ENCODE measurements at regions not wholly inside any gene's neighbourhood (a gene's known extent, or its start where the extent isn't known, plus 50 kb on each side); places are given as distances from the start of the nearest gene placed in this dataset.
"Not testable (repeated sequence)": the region's sequence is repeated elsewhere in the genome, so short reads cannot be mapped to it uniquely, and the experiment has no call there.

DNA sequence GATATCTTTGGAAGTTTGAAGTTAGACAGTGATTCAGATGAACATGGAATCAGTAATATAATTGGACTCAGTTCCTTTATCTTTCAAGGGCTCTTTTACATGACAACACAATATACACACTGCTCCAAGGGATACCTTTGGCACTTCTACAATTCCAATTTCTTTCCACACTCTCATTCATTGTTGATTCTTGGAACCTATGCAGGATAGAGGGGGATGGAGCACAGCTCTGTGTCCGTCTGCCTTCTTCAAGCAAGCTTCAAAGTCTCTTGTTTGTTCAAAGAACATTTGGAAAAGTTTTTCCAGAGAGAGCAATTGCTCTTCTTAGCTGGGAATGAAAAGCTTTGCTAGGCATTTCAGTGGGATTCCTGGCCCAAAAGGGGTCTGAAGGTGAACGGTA lies 276.2 kb upstream of the ZEB2 start:
- ATAC-seq = no peak

DNA sequence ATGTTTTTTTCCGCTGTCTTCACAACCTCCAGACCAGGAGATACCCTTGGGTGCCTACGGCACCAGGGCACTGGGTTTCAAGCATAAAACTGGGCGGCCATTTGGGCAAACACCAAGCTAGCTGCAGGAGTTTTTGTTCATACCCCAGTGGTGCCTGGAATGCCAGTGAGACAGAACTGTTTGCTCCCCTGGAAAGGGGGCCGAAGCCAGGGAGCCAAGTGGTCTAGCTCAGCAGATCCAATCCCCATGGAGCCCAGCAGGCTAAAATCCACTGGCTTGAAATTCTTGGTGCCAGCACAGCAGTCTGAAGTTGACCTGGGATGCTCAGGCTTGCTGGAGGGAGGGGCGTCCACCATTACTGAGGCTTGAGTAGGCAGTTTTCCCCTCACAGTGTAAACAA lies 265.3 kb upstream of the ZEB2 start:
- ATAC-seq = no peak

DNA sequence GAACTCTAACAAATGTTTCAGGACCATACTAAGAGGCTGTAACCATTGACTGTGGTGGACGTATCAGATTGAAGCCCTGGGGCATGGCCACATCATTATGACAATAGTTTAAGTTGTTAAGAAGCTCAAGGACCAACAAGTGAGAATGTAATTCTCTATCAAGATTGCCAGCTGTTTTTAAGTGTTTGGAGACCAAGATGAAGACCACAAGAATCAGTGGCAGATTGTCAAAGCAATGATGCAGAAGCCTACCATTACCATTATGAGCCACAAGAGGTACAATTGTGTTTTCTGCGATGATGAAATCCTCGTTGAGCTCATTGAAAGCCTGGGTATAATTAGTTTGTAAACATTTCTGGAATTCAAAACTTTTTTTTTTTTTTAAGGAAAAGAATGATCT lies 261.1 kb upstream of the ZEB2 start:
- ATAC-seq = no peak

DNA sequence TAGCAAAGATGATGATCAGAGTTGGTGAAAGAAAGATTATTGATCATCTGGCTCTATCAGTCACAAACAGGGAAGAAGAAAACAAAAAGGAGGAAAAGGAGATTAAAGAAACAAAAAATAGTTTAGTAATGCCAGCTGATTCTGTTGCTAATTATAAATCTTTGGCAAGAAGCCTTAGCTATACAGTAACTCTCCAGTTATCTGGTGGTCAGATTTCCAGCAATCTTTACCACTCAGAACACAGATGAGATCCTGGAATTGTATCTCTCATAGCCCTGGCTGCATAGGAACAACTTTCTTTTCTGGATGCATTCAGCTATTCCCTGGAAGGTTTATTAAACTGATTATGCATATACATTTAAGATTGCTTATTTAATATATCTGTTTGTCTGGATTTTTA lies 256.8 kb upstream of the ZEB2 start:
- no peak for ATAC-seq

DNA sequence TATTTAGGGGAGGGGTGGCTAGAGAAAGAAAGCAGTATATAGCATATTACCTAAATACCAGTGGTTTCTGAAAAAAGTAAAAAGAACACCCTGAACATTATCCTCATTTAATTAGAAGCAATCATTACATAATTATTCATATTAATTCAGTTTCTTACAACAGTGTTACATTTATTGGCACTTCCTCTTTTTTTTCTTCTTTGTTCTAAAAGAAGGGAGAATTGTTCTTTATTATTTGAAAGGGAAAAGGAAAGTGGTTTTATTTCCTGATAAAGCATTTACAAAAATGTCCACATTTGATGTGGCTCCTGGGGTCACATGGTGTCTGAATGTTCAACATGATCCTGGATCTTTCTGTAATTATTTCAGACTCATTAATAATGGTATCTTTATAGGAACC lies 254.9 kb upstream of the ZEB2 start:
- no peak for ATAC-seq

DNA sequence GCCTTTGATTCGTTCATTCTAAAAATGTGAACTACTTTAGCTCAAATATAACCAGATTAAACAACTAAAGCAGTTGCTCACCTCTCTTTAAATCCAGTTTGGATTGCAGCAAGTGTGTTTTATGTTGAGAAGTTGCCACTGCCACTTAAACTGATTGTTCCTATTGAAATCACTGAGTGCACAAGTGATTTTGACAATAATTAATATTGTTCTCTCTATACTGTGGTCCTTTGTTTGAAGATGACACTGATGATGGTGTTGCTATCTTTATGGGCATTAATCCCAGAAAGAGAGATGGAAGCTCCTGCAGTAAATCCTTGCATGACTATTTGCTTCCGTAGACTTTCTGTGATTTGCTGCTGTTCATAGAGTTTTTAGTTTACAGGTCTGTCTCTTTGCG lies 251.4 kb upstream of the ZEB2 start:
- no peak for ATAC-seq

DNA sequence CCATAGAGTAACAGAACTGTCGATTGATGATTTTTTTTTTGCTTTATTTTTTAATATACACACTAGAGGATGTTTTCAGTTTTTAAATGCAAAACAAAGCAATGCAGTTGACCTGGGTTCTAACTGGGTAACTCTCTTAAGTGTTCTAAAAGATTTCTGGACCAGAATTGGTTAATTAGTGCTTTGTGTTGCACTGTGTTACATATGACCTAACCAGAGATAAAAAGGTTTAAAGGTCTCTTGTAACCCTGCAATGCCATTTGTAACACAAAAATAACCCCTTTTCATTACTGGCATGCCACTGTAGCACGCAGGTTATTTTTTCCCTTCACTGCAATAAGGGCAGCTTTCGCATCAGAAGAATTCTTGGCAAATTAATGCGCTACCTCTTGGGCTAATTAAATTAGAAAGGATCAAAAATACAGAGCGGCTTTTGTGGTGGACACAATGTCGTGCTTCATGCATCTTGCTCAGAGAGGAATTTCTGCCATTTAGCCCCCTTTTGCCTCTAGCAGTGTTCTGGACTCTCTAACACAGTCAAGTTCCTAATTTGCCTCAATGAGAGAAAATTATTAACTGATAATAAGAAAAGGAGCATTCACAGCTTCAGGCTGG lies 250.8 kb upstream of the ZEB2 start:
- ATAC-seq = no peak

DNA sequence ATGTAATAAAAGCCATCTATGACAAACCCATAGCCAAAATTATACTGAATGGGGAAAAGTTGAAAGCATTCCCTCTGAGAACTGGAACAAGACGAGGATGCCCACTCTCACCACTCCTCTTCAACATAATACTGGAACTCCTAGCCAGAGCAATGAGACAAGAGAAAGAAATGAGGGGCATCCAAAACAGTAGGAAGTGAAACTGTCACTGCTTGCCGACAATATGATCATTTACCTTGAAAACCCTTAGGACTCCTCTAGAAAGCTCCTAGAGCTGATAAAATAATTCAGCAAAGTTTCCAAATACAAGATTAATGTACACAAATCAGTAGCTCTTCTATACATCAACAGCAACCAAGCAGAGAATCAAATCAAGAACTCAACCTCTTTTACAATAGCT lies 241.0 kb upstream of the ZEB2 start:
- not testable (repeated sequence) for ATAC-seq

DNA sequence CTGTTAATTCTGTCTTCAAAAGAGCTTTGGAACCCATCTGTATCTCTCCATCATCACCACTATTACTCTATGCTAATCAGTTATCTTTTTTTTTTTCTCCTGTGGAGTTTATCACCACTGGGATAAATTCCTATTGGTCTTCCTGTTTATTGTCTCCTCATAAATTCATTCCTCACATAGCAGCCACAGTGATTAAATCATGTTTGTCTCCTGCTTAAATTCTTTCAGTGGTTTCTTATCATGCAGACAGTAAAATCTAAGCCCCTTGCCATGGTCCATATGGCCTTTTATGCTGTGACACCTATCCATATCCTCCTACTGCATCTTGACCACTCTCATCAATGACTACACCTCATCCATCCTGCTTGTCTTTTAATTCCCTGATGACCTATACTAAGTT lies 239.8 kb upstream of the ZEB2 start:
- ATAC-seq = no peak

DNA sequence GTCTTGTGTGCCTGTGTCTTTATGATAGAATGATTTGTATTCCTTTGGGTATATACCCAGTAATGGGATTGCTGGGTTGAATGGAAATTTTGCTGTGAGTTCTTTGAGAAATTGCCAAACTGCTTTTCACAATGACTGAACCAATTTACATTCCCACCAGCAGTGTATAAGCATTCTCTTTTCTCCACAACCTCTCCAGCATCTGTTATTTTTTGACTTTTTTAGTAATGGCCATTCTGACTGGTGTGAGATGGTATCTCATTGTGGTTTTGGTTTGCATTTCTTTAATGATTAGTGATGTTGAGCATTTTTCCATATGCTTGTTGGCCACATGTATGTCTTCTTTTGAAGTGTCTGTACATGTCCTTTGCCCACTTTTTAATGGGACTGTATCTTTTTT lies 238.3 kb upstream of the ZEB2 start:
- ATAC-seq = not testable (repeated sequence)

DNA sequence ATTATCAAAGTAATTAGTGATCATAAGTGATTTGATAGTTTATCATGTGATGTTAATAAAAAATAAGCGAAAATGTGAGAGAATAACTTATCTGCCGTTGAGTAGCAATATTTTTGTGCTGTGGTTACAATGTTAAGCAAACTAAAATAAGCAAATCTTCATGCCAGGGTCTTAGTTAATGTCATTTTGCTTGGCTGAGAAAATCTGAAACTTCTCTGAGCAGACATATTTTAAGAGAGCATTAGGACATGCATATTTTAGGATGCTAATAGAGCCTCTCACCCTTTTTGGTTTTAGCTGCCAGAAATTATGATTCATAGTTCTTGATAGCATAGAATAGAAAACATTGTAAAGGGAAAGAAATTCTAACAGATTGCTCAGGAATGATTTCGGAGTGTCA lies 233.5 kb upstream of the ZEB2 start:
- no peak for ATAC-seq

DNA sequence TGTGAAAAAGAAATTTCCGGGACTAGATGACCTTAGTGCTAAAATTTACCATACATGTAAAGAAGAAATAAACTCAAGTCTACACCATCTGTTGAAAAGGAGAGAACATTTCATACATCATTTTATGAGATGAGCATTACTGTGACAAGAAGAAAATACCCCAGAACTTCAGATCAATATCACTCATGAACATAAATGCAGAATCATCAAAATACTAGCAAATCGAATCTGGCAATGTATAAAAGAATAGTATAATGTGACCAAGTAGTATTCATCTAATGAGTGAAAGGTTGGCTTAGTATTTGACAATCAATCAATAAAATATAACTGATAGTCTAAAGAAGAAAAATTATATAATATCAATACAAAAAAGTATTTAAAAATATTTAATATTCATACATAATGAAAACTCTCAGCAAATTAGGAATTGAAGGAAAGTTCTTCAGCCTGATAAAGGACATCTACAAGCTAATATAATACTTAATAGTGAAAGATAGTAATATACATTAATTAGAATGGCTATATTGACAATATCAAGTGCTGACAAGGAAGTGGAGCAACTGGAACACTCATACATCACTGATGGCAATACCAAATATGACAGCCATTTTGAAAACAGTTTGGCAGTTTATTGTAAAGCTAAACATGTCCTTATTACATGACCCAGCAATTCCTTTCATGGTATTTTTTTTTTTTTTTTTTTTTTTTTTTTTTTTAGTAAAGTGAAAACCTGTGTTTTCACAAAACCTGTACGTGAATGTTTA lies 231.4 kb upstream of the ZEB2 start:
- ATAC-seq = no peak

DNA sequence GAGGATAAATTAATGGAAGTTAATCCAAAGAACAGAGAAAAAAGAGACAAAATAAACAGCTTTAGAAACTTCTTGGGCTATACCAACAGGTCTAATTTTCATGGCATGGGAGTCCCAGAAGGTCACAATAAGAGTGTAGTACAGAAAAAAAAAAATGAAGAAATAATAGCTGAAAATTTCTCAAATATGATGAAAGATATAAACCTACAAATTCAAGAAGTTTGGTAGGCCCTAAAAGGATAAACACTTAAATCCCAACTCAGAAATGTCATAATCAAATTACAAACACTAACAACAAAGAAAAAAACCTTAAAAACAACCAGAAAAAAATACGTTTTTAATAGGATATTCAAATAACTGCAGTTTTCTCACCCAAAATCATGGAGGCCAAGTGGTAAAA lies 229.3 kb upstream of the ZEB2 start:
- ATAC-seq = no peak

DNA sequence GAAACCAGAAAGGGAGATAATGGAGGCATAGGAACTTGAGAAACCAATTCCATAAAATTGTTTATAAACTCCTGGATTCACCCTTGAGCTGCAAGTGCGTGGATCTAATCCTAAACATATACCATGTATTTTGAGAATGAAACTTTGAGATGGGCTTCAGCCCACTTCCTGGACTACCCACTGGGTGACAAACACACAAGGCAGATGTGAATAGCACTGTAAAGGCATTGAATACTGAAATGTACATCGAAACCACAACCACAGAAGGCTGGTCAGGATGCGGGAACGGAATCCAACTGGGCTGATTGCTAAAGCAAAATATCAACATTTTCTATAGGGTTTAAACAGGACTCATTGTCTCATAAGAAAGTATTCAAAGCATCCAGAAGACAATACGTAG lies 228.5 kb upstream of the ZEB2 start:
- ATAC-seq = no peak

DNA sequence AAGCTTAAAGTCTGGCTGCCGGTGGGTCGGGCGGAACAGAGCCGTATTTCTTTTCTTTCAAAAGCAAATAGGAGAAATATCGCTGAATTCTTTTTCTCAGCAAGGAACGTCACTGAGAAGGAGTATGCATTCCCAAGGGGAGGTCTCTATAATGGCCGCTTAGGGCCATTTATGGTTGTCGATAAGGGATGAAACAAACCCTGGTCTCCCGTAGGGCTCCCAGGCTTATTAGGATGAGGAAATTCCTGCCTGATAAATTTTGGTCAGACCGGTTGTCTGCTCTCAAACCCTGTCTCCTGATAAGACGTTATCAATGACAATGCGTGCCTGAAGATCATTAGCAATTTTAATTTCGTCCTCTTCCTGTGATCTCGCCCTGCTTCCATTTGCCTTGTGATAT lies 227.7 kb upstream of the ZEB2 start:
- ATAC-seq = no peak

DNA sequence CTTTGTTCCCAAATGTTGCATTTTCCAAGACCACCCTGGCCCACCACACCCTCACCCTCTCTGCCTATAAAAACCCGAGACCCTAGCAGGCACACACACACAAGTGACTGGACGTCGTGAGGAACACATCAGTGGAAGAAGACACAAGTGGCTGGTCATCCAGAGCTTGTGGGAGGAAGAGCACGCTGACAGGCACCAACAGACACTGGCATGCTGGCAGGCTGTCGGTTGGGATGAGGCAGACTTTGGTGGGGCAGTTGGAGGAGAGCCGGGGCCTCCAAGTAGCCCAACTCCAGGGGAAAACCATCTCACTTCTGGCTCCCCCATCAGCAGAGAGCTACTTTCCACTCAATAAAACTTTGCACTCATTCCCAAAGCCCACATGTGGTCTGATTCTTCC lies 225.5 kb upstream of the ZEB2 start:
- ATAC-seq = no peak

DNA sequence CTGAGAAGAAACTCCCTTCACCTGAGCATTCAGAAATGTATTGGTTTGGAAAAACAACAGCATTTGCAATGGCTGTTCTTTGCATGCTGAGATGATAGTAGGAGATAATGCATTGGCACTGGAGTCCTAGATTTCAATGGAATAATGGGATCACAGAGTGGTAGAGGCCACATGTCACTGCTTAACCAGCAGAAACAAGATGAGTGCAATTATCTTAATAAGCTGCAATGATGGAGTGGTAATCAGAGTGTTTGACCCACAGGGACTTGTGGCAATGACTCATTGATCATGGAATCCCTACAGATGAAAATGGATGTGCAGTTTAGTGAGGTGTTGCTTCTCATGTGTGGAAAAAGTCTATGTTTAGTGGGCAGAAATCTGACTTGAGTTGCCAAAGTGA lies 218.8 kb upstream of the ZEB2 start:
- ATAC-seq = no peak

DNA sequence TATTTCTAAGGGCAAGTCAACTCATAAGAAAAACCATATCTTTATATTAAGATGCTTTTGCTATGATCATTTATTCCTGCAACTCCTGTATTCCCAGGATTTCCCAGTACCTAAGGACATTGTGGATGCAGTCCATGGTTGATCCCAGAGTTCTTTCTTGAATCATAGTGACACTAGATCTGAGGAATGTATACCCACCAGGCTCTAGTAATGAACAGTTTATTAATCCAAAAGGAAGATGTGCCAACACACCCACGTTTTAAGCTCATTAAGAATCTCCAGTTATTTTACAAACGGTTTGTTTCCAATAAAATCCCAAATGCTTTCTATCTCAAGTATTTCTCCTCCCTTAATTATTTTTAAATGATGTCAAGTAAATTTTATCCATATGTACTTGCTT lies 210.8 kb upstream of the ZEB2 start:
- no peak for ATAC-seq

DNA sequence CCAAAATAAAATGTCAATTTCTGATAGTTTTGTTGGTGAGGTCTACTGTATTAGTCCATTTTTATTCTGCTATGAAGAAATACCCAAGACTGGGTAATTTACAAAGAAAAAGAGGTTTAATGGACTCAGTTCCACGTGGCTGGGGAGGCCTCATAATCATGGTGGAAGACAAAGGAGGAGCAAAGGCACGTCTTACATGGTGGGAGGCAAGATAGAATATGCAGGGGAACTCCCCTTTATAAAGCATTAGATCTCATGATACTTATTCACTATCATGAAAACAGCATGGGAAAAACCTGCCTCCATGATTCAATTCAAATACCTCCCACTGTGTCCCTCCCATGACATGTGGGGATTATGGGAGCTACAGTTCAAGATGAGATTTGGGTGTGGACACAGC lies 204.5 kb upstream of the ZEB2 start:
- not testable (repeated sequence) for ATAC-seq

DNA sequence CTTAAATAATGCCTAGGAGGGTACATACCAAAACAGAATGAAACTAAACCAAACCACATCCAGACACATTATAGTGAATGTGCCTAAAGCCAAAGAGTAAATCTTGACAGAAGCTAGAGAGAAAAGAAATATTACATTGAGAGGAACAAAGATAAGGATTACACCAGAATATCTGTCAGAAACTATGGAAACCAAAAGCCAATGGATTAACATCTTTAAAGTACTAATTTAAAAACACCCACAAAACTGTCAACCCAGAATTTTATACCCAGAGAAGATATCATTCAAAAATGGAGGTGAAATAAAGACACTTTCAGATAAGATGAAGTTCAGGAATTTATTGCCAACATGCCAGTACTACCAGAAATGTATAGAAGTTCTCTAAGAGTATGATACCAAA lies 198.5 kb upstream of the ZEB2 start:
- ATAC-seq = no peak

DNA sequence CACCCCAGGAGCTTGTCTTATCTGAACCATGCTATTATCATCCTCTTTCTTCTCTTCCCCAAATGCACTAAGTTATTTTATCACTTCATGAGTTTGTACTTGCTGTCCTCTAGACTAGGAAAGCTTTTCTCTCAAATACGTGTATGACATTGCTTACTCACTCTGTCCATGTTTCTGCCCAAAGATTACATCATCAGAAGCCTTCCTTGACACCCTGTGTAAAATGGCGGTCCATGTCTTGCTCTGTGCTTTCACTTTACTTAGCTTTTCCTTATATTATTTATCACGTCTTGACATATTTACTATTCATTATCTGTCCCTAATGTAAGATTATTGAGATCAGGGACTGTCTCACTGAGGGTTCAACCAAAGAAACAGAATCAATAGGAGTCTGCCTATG lies 196.1 kb upstream of the ZEB2 start:
- ATAC-seq = no peak

DNA sequence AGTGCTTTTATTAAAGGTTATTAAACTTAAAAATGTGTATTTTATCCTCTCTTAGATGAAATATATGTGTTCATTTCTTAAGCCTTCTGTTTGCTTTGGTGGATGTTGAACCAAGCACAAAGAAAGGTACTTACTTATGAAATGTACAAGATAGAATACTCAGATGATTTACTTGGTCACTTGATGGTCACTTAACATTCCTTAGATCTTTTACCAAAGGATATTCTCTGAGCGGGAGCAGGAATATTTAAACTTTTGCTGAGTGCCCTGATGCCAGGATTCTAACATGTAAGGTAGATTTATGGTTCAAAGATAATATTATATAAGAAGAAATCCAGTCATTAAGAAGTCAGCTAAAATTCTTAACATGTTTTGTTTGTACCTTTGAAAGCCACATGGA lies 193.5 kb upstream of the ZEB2 start:
- ATAC-seq = no peak

DNA sequence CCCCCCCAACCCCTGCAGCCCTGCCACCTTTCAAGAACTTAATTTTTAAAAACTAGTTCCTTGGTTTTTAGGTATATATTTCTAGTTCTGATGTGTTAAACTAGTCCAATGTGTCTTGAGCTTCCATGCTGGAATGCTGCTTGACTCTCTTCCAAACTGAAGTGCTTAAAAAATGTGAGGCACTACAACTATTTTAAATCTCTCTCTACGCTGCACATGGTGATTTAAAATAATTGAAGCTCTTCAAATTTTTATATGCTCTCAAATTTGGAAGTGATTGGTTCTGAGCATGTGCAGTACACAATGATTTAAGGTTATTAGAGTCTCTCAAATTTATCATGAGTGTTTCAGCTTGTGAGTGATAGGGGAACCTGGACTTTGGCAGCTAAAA lies 192.6 kb upstream of the ZEB2 start:
- ATAC-seq = no peak

DNA sequence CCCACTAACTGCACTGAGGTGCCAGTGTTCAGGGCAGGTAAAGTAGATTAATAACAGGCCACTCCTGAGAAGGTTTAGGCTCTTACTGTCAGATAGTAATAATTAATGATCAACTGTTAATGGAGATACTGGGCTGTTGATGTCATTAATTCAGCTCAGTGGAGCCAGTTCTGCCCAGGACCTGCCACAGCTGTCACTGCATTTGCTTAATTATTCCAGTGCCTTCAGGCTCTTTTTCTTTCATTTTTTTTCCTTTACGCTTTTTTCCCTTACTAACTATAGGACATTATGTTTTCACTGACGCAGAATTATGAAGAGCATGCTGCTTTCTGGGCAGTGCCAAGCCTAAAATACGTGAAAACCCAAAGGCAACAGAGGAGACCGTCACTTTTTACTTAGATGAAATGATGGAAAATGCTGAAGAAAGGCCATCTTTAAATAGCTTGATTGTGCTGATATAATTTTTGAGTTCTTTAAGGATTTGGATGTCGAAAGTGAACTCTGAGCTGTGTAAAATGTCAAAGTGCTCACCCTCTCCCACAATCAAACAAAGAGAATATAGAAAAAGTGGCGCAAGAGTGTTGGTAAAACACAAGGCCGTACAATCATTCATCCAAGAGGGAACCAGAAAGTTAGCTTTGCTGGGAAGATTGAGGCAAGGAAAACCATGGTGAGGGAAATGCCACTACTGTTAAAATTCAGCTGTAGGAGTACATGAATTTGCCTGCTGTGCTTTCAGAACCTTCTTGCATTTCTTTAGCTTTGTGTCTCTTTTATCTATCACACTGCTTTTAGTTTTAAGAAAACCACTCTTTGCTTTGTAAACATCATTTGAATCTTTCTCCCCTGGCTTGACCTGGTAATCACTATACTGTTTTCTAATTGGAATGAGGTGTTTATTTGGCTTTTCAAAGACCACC lies 192.0 kb upstream of the ZEB2 start:
- no peak for ATAC-seq
